ENCODE measurements at regions not wholly inside any gene's neighbourhood (a gene's known extent, or its start where the extent isn't known, plus 50 kb on each side); places are given as distances from the start of the nearest gene placed in this dataset.

DNA sequence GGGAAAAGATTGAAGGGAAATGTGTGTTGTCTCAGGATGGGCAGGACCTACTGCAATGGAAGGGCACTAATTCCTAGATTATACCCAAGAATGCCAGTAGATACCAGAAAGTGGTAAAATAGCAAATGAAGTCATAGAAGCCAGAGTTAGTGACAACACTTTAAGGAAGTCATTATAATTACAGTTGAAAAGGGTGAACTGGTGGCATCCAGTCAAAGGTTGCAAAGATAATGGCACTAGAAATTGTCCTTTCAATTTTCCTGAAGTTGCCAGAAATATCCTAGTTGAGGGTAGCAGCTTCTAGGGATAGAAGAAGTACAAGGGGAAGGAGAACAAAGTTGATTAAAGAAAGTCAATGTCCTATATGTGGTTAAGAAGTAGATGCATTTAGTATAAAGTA lies 68.8 kb upstream of the GLS start:
- Histone ChIP-seq H3K4me3 (no peak overlapping the region), H3K4me1 (peaks cover 3 to 58% (median 22%) of the 10 kb centered on the region in 4 donors), H3K9me3 (no peaks in the 10 kb centered on the region), H3K27me3 (no peaks in the 10 kb centered on the region), H3K36me3 (no peaks in the 10 kb centered on the region), H3K27ac (no peak overlapping the region)
- in situ Hi-C loops (cut with MboI; ENCODE audit: low pct_ligation_motif_present in 1 of 4, low pct_unique_long_range_greater_than_20kb in 1 of 4, low sequenced_read_pairs in 3 of 4) = loop anchor here in 1 of 4 donors (25.0 kb wide), 1 partner anchor 425 kb away; no protein-coding TSS in a partner anchor
- no peak for DNase-seq
- intact Hi-C loops (cut with DNase I; ENCODE audit: low total_unique reads) = no loop called here
- no peak for TF ChIP-seq POLR2AphosphoS5 (IDR thresholded peaks at IDR 0.05)
- no peak for TF ChIP-seq EP300 (IDR thresholded peaks at IDR 0.05; ENCODE audit: low read depth)
- no peak for TF ChIP-seq POLR2A (IDR thresholded peaks at IDR 0.05)
- TF ChIP-seq, protein P1, sequence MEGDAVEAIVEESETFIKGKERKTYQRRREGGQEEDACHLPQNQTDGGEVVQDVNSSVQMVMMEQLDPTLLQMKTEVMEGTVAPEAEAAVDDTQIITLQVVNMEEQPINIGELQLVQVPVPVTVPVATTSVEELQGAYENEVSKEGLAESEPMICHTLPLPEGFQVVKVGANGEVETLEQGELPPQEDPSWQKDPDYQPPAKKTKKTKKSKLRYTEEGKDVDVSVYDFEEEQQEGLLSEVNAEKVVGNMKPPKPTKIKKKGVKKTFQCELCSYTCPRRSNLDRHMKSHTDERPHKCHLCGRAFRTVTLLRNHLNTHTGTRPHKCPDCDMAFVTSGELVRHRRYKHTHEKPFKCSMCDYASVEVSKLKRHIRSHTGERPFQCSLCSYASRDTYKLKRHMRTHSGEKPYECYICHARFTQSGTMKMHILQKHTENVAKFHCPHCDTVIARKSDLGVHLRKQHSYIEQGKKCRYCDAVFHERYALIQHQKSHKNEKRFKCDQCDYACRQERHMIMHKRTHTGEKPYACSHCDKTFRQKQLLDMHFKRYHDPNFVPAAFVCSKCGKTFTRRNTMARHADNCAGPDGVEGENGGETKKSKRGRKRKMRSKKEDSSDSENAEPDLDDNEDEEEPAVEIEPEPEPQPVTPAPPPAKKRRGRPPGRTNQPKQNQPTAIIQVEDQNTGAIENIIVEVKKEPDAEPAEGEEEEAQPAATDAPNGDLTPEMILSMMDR (IDR thresholded peaks at IDR 0.05) = no peak

DNA sequence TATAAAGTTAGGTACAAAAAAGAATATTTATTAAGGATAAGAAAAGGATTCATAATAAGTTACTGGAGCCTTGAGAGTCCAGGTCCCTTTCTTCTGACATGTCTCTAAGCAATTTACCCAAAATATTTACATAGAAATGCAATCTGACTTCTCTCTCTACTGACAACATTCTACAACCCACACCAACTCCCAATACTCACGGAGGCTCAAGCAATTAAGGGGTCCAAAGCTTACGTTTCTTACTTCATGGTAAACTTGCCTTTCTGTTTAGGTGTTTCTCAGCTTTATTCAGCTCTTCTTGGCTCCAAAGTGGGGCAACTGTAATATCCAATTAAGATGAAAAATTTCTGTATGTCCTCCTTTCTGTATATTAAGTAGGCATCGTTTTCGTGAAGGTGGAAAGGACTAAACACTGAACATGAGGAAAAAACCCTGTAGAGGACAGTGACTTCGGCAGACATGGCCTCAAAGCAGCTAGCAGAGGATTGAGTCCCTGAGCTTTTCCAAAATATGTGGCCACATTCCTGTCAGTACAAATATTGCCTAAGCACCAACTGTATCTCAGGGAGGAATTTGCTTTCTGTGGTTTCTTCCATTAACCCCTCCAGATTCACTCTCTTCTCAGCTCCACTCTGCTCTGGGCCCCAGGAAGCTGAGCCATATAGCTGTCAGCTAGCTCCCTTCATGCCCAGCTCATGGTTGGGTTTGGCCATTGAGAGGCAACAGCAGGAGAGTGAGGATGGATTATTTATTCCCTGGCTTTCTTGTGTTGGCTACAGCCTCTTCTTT lies 67.9 kb upstream of the GLS start:
- H3K27ac ChIP-seq = no peak overlapping the region
- DNase-seq = no peak
- peaks cover 3 to 59% (median 22%) of the 10 kb centered on the region in 4 donors for H3K4me1 ChIP-seq
- H3K4me3 ChIP-seq = no peak overlapping the region
- 69 to 74% methylated on average over 5 of the region's 5 CpGs for WGBS, 2 donors (ENCODE audit: low coverage in 1 of 2)
- in situ Hi-C loops (cut with MboI; ENCODE audit: low pct_ligation_motif_present in 1 of 4, low pct_unique_long_range_greater_than_20kb in 1 of 4, low sequenced_read_pairs in 3 of 4) = loop anchor here in 1 of 4 donors (25.0 kb wide), 1 partner anchor 425 kb away; no protein-coding TSS in a partner anchor
- H3K36me3 ChIP-seq = no peaks in the 10 kb centered on the region
- H3K27me3 ChIP-seq = no peaks in the 10 kb centered on the region
- intact Hi-C loops (cut with DNase I; ENCODE audit: low total_unique reads) = no loop called here
- TF ChIP-seq, protein P1 (IDR thresholded peaks at IDR 0.05) = no peak
- TF ChIP-seq EP300 (IDR thresholded peaks at IDR 0.05; ENCODE audit: low read depth) = no peak
- TF ChIP-seq POLR2A (IDR thresholded peaks at IDR 0.05) = no peak
- no peak for TF ChIP-seq POLR2AphosphoS5 (IDR thresholded peaks at IDR 0.05)
- H3K9me3 ChIP-seq = no peaks in the 10 kb centered on the region

DNA sequence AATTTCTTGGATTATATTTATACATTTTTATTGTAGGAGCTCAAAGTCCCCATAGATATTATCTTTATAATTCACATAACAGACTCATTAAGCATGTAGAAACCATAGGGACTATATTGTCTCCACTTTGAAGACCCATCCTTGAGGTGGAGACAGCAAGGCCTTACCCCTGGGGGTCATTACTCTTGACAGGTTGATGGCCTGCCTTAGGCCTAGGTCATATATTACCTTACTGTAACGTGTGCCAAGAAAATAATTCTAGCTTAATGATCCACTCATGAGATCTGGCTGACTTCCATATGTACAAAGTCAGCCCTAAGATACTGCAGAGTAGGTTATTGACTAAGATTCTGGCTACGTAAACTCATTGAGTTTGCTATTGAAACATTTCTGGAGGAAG lies 65.4 kb upstream of the GLS start:
- H3K27ac ChIP-seq = no peak overlapping the region
- DNase-seq = peak; percentile 44
- TF ChIP-seq EP300 (IDR thresholded peaks at IDR 0.05; ENCODE audit: low read depth) (no peak), POLR2A (IDR thresholded peaks at IDR 0.05) (no peak), POLR2AphosphoS5 (IDR thresholded peaks at IDR 0.05) (peak in 1 of 3 donors; percentile 56)
- TF ChIP-seq, protein P1 (IDR thresholded peaks at IDR 0.05) = no peak
- H3K9me3 ChIP-seq = no peaks in the 10 kb centered on the region
- H3K27me3 ChIP-seq = no peaks in the 10 kb centered on the region
- H3K4me3 ChIP-seq = no peak overlapping the region
- peaks cover 1 to 56% (median 19%) of the 10 kb centered on the region in 4 donors for H3K4me1 ChIP-seq
- H3K36me3 ChIP-seq = no peaks in the 10 kb centered on the region
- 42 to 60% methylated on average over 1 to 2 of the region's 2 CpGs for WGBS, 2 donors (ENCODE audit: low coverage in 1 of 2)
- in situ Hi-C loops (cut with MboI; ENCODE audit: low pct_ligation_motif_present in 1 of 4, low pct_unique_long_range_greater_than_20kb in 1 of 4, low sequenced_read_pairs in 3 of 4) = loop anchor here in 1 of 4 donors (25.0 kb wide), 1 partner anchor 428 kb away; no protein-coding TSS in a partner anchor
- intact Hi-C loops (cut with DNase I; ENCODE audit: low total_unique reads) = no loop called here

DNA sequence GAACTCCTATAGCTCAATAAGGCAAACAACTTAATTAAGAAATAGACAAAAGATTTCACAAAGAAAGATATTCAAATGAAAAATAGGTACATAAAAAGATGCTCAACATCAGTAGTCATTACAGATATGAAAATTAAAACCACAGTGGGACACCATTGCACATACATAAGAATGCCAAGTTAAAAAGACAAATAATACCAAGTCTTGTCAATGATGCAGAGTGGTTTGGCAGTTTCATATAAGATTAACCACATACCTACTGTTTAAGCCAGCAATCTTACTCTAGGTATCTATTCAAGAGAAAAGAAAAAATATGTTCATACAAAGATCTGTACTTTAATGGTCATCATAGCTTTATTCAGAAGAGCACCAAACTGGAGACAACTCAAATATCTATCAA lies 63.5 kb upstream of the GLS start:
- TF ChIP-seq, protein P1 (IDR thresholded peaks at IDR 0.05) = no peak
- TF ChIP-seq POLR2AphosphoS5 (IDR thresholded peaks at IDR 0.05) (no peak), POLR2A (IDR thresholded peaks at IDR 0.05) (no peak), EP300 (IDR thresholded peaks at IDR 0.05; ENCODE audit: low read depth) (no peak)
- Histone ChIP-seq H3K27me3 (no peaks in the 10 kb centered on the region), H3K9me3 (no peaks in the 10 kb centered on the region), H3K4me3 (no peak overlapping the region), H3K36me3 (no peaks in the 10 kb centered on the region), H3K4me1 (peaks cover 4 to 43% (median 17%) of the 10 kb centered on the region in 4 donors), H3K27ac (no peak overlapping the region)
- intact Hi-C loops (cut with DNase I; ENCODE audit: low total_unique reads) = no loop called here
- DNase-seq = no peak
- in situ Hi-C loops (cut with MboI; ENCODE audit: low pct_ligation_motif_present in 1 of 4, low pct_unique_long_range_greater_than_20kb in 1 of 4, low sequenced_read_pairs in 3 of 4) = loop anchor here in 1 of 4 donors (25.0 kb wide), 1 partner anchor 430 kb away; no protein-coding TSS in a partner anchor

Data from transverse colon (tissue), 4 donors.